NCI-H146 treated with DMSO at 0.1 percent for 48 hours (cell line): ENCODE measurements at regions not wholly inside any gene's neighbourhood (a gene's known extent, or its start where the extent isn't known, plus 50 kb on each side); places are given as distances from the start of the nearest gene placed in this dataset.
"Not testable (repeated sequence)": the region's sequence is repeated elsewhere in the genome, so short reads cannot be mapped to it uniquely, and the experiment has no call there.

Experiments used
- DNase-seq: peaks from one replicate; lab custom pipeline; 2025; ENCODE audit not compliant: unreplicated experiment; lab: John Stamatoyannopoulos, UW

DNA sequence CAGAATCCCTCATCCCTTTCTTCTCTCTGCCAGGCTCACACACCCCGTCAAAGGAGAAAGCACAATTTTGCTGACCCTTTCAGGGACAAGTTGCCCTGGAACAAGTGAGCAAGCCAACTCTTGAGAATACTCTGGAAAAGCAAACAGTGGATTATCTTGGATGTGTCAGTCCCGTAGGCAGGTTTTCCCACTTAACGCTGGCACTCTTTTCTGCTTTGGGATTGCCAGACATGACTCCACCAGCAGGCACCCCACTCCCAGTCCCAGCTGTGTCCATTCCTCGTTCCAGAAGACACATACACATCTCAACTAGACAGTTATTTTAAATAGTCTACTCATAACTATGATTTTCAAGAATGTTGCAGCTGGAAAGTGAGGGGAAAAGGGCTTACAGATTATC is 145.5 kb upstream of the CDKN3 start:
- no peak for DNase-seq

DNA sequence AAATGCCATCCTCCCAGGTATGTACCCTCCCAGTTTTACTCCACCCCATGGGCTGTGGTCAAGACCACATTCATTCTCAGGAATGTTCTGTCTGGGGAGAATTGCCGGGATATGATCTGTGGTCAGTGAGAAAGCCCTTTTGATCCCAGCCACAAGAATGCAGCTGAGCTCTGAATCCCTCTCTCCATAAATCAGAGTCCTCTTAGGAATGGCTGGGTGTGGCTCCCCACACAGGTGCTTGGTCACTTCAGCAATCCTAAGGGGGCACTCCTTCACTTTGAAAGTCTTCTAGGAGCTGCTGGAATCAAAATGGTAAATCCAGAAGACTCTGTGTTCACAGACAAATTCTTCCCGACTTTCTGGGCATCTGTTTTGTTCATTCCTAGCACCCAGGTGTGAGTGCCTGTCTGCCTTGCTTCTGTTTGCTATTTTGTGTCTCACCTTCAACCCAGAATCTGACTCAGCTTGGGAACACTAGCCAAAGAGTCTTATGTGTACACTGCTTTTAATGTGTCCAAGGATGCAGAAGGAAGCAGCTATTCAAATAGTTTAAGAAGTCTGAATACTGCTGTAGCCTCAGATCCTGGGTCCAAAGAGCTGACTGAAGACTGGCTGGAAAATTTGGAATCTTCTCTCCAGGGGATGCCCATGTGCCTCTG is 144.6 kb upstream of the CDKN3 start:
- DNase-seq: no peak

- no peak for DNase-seq
Measured at GRCh38 chr14:54253195-54253947, 143.4 kb upstream of the CDKN3 start.

- DNase-seq: no peak
Measured at GRCh38 chr14:54256156-54256555, 140.7 kb upstream of the CDKN3 start.

DNA sequence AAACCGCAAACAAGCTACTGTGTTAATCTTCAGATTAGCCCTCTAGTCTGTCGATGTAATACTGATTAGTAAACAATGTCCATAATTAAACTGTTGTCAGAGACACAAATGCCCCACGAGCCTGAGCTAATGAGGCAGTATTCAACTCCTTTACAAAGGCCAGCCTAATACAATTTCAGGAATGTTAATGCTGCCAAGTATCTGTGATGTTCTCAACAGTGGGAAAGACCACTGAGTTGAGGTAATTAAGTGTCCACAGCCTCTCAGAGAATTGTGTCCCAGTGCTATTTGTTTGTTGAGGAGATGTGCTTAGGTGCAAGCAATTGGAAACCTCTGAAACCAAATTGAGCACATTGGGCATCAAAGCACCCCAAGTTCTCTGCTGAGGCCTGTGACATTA is 139.4 kb upstream of the CDKN3 start:
- no peak for DNase-seq

- no peak for DNase-seq
Measured at GRCh38 chr14:54258382-54258781, 138.4 kb upstream of the CDKN3 start.

DNA sequence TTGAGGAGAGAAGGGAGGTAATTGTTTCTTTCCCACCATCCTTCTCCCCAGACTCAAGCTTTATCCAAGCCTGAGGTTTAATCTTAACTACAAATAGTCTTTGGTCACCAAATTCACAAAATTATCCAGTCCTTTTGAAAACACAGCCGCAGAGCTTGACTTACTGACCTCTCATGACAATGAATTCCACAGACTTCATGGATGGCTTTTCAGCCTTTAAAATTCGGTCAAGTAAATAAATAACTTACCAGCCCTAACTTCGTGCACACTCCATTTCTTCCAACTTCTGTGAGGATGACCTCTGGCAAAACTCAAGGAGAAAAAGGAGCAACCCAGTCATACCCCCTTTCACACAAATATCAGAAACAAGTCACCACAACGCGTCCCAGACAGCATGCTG is 137.0 kb upstream of the CDKN3 start:
- no peak for DNase-seq

- DNase-seq: no peak
Measured at GRCh38 chr14:54261283-54261682, 135.5 kb upstream of the CDKN3 start.

DNA sequence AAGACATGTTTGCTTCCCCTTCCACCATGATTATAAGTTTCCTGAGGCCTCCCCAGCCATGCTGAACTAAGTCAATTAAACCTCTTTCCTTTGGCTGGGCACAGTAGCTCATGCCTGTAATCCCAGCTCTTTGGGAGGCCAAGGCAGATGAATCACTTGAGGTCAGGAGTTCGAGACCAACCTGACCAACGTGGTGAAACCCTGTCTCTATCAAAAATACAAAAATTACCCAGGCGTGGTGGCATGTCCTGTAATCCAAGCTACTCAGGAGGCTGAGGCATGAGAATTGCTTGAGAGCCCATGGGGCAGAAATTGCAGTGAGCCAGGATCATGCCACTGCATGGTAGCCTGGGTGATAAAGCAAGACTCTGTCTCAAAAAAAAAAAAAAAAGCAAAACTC is 130.2 kb upstream of the CDKN3 start:
- DNase-seq: not testable (repeated sequence)

GRCh38 chr14:54267172-54267571 is 129.6 kb upstream of the CDKN3 start:
- DNase-seq: no peak

DNA sequence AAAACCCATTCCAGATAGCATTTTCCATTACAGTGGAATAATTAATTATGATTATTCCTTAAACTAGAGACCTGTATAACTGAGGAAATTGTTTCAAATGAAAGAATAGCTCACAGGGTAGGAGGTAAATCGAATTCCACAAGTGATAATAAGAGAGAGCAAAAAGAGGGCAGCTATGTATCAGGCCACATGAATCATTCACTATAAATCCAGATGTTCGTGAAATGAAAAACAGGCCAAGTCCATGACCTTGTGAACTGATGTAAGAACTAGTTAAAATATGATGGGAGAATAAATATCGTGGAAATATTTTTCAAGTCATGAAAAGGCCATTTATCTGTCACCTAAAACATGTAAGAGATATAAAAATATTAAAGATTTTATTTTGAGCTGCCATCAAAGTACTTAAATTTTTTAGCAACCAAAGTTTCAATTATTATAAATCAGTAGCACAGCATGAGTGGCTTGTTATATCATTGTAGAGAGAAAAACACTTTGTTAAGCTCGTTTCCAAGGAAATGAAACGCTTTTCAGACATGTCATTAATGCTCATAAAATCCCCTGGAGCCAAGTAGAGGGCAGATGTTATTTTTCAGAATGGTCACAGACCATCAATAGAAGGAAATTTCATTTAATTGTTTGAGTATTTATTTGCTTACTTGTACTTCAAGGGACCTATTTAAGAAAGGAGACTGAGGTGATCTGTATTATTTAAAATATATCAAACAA is 120.6 kb upstream of the CDKN3 start:
- no peak for DNase-seq

GRCh38 chr14:54278087-54278486 is 118.7 kb upstream of the CDKN3 start:
- no peak for DNase-seq

DNA sequence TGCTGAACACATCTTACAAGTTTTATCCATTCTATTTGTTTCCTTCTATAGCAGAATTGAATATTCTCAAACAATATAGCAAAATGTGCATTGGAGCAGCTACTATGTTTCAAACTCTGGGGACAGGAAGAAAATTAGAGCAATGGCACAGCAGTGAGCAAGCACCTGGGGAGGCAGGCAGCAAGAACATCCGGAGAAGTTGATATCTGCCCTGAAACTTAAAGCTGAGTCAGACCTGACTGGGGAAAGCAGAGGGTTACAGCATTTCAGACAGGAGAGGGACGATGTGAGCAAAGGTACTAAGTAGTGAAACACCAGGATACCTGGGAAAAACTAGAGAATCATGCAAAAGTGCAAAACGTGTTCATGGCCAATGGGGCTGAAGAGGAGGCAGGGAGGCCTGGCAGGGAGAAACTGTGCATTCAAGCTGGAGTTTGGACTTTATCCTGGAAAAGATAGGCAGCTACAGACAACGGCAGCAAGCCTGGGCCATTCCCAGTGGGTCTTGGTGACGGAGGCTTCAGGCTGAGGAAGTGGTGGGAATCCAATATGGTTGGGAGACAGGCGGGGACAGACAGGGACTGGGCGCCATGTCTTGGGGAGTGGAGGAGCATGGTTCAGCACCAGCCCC is 118.0 kb upstream of the CDKN3 start:
- no peak for DNase-seq

DNA sequence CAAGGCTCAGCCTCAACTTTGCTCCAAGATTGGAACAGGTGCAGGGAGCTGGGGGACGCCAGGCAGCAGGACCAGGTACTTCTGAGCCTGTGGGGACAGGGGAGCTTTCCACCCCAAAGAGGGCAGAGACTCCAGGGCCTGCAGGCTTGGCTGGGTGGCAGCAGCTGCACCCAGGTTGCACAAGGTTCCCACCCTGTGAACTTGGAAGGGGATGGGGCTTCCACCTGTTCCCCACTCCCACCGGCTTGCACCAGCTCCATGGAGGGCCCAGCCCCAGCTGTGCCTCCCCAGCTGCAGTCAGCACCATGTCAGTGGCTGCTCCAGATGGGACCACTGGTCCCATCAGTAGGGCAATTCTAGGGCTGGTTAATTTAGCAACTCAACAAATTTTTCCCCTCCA is 114.0 kb upstream of the CDKN3 start:
- no peak for DNase-seq

DNA sequence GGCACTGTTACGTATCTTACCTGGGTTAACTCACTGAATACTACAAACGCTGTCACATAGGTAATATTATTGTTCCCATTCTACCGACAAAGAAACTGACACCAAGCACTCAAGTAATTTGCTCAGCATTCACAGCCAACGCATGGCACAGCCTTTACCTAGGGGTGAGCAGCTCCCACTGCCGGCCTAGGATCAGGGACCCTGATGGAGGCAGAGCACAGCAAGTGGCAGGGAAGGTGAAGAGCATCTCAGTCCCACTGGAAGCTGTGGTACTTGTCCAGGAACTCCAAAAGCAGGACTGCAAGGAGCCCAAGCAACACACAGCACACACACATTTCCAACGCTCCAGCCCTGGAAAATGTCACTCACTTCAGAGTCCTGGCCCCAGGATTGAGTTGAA is 111.8 kb upstream of the CDKN3 start:
- DNase-seq: no peak

DNA sequence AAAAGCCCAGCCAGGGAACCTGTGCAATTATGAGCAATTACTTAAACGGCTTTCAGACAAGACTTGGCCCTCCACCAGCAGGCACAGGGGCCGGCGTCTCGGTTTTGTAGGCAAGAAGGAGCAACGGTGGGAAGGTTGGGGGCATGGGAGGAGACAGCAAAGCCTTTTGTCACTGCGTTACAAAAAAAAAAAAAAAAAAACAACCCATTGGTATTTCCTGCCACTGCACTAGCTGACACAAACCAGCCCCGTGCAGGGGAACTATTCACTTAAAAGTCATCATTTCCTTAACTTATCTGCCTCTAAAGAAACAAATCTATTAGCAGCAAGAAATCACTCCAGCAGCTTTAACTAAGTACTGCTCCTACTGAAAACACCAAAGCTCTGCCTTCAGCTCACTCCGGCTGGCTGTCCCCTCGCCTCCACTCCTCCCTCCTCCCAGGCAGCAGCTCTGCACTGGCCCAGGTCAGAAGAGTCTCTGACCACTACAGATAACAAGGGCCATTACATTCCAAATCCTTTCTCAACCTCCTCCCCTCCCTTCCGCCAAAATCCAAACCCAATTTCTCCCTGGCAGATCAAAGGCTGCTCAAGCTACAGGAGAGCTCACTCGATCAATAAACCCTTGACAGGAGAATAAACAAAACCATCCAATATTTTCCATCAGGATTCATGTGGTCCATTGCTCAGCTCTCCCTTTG is 105.2 kb upstream of the CDKN3 start:
- no peak for DNase-seq

GRCh38 chr14:54294802-54295201 is 102.0 kb upstream of the CDKN3 start:
- DNase-seq: no peak

GRCh38 chr14:54299410-54300363 is 97.1 kb upstream of the CDKN3 start:
- no peak for DNase-seq

- no peak for DNase-seq
Measured at GRCh38 chr14:54300881-54301280, 95.9 kb upstream of the CDKN3 start.

- no peak for DNase-seq
Measured at GRCh38 chr14:54301359-54301758, 95.4 kb upstream of the CDKN3 start.
